H9 (cell line): ENCODE measurements at regions not wholly inside any gene's neighbourhood (a gene's known extent, or its start where the extent isn't known, plus 50 kb on each side); places are given as distances from the start of the nearest gene placed in this dataset.

Source experiments
- DNase-seq: peaks from one replicate; pipeline ENCODE4 v3.0.0-alpha.2; 2017
- H2AFZ ChIP-seq: one replicate; pipeline ENCODE4 v1.6.1; 2013; ENCODE audit warnings: mild to moderate bottlenecking, low read length, control low read depth, moderate library complexity
- H2AK5ac ChIP-seq: 2 replicates; pipeline ENCODE4 v1.6.1; 2013; ENCODE audit warnings: low read length, control low read depth, mixed read lengths; ENCODE audit not compliant: insufficient read length
- H2BK120ac ChIP-seq: one replicate; pipeline ENCODE4 v1.6.1; 2013; ENCODE audit warnings: low read depth, mild to moderate bottlenecking, low read length, control low read depth, inconsistent platforms; ENCODE audit not compliant: poor library complexity, severe bottlenecking
- H2BK12ac ChIP-seq: 2 replicates; pipeline ENCODE4 v1.6.1; 2013; ENCODE audit warnings: low read length, control low read depth, mixed read lengths, low read depth; ENCODE audit not compliant: insufficient read length
- H2BK15ac ChIP-seq: 2 replicates; pipeline ENCODE4 v1.6.1; 2013; ENCODE audit warnings: low read depth, low read length, control low read depth
- H2BK20ac ChIP-seq: one replicate; pipeline ENCODE4 v1.6.1; 2013; ENCODE audit warnings: low read depth, mild to moderate bottlenecking, low read length, control low read depth, inconsistent platforms; ENCODE audit not compliant: poor library complexity, severe bottlenecking
- H2BK5ac ChIP-seq: 2 replicates; pipeline ENCODE4 v1.6.1; 2013; ENCODE audit warnings: low read length, control low read depth, mixed read lengths; ENCODE audit not compliant: insufficient read length
- H3K14ac ChIP-seq: 2 replicates; pipeline ENCODE4 v1.6.1; 2013; ENCODE audit warnings: low read length, control low read depth; ENCODE audit not compliant: insufficient read depth
- H3K18ac ChIP-seq: 2 replicates; pipeline ENCODE4 v1.6.1; 2013; ENCODE audit warnings: low read depth, mild to moderate bottlenecking, mixed read lengths, low read length, control low read depth; ENCODE audit not compliant: insufficient read length
- H3K23ac ChIP-seq: 2 replicates; pipeline ENCODE4 v1.6.1; 2013; ENCODE audit warnings: low read length, control low read depth, mixed read lengths, low read depth; ENCODE audit not compliant: insufficient read length
- H3K23me2 ChIP-seq: 2 replicates; pipeline ENCODE4 v1.6.1; 2013; ENCODE audit warnings: low read depth, mild to moderate bottlenecking, mixed read lengths, low read length, control low read depth; ENCODE audit not compliant: insufficient read length, poor library complexity, severe bottlenecking
- H3K27ac ChIP-seq: 2 replicates; pipeline ENCODE4 v1.5.1; 2013; ENCODE audit warnings: low read length, control low read depth, mixed read lengths, low read depth; ENCODE audit not compliant: insufficient read length
- H3K27me3 ChIP-seq: 2 replicates; pipeline ENCODE4 v1.6.1; 2013; ENCODE audit warnings: low read length, control low read depth, inconsistent platforms; ENCODE audit not compliant: insufficient read depth
- H3K4ac ChIP-seq: 2 replicates; pipeline ENCODE4 v1.6.1; 2013; ENCODE audit warnings: low read depth, mild to moderate bottlenecking, control low read depth, inconsistent platforms, low read length, moderate library complexity
- H3K4me1 ChIP-seq: 2 replicates; pipeline ENCODE4 v1.6.1; 2013; ENCODE audit warnings: low read length, control low read depth, inconsistent platforms; ENCODE audit not compliant: insufficient read depth
- H3K4me2 ChIP-seq: 2 replicates; pipeline ENCODE4 v1.6.1; 2013; ENCODE audit warnings: low read length, control low read depth, mixed read lengths; ENCODE audit not compliant: insufficient read length, insufficient read depth
- H3K56ac ChIP-seq: 2 replicates; pipeline ENCODE4 v1.6.1; 2013; ENCODE audit warnings: low read depth, mild to moderate bottlenecking, mixed read lengths, low read length, control low read depth; ENCODE audit not compliant: insufficient read length
- H3K79me1 ChIP-seq: 2 replicates; pipeline ENCODE4 v1.6.1; 2013; ENCODE audit warnings: low read depth, mild to moderate bottlenecking, moderate library complexity, low read length, control low read depth, inconsistent platforms; ENCODE audit not compliant: insufficient read depth, poor library complexity, severe bottlenecking
- H3K79me2 ChIP-seq: 2 replicates; pipeline ENCODE4 v1.6.1; 2013; ENCODE audit warnings: low read length, control low read depth, inconsistent platforms; ENCODE audit not compliant: insufficient read depth
- H3K9ac ChIP-seq: 2 replicates; pipeline ENCODE4 v1.6.1; 2013; ENCODE audit warnings: low read length, control low read depth, mixed read lengths; ENCODE audit not compliant: insufficient read length; ENCODE audit errors: extremely low read depth
- H3K9me3 ChIP-seq: one replicate; pipeline ENCODE4 v1.6.1; 2013; ENCODE audit warnings: low read depth, low read length, inconsistent platforms; ENCODE audit not compliant: control insufficient read depth
- H3T11ph ChIP-seq: one replicate; pipeline ENCODE4 v1.6.1; 2013; ENCODE audit warnings: mild to moderate bottlenecking, low read length, control low read depth, inconsistent platforms
- H4K20me1 ChIP-seq: one replicate; pipeline ENCODE4 v1.6.1; 2013; ENCODE audit not compliant: control insufficient read depth, insufficient read length, insufficient read depth
- H4K5ac ChIP-seq: 2 replicates; pipeline ENCODE4 v1.6.1; 2013; ENCODE audit warnings: low read depth, mild to moderate bottlenecking, mixed read lengths, low read length, control low read depth; ENCODE audit not compliant: insufficient read length
- H4K8ac ChIP-seq: replicated peaks from 2 replicates; pipeline ENCODE4 v1.6.1; 2013; ENCODE audit warnings: low read length, control low read depth, mixed read lengths, low read depth; ENCODE audit not compliant: insufficient read length
- H4K91ac ChIP-seq: 2 replicates; pipeline ENCODE4 v1.6.1; 2013; ENCODE audit warnings: low read depth, mild to moderate bottlenecking, moderate library complexity, mixed read lengths, low read length, control low read depth; ENCODE audit not compliant: insufficient read length
- H3K27ac Mint-ChIP-seq, 3 experiments: 2 replicates in 2 of 3; 3 replicates in 1 of 3; pipeline ENCODE4 v1.8.0; 2020 to 2021; ENCODE audit warnings: mixed read lengths in 3 of 3, mild to moderate bottlenecking in 1 of 3, moderate library complexity in 1 of 3
- H3K27me3 Mint-ChIP-seq: 2 replicates; pipeline ENCODE4 v1.8.0; 2021; ENCODE audit warnings: low read depth, mild to moderate bottlenecking, moderate library complexity, mixed read lengths
- H3K36me3 Mint-ChIP-seq, 3 experiments: 2 replicates in 2 of 3; 3 replicates in 1 of 3; pipeline ENCODE4 v1.8.0; 2020 to 2021; ENCODE audit warnings: low read depth in 3 of 3, mixed read lengths in 3 of 3; ENCODE audit not compliant: insufficient read depth in 1 of 3
- H3K4me1 Mint-ChIP-seq, 2 experiments: 2 replicates each; pipeline ENCODE4 v1.8.0; 2020; ENCODE audit warnings: mixed read lengths in 2 of 2
- H3K4me3 Mint-ChIP-seq, 2 experiments: 2 replicates in 1 of 2; 3 replicates in 1 of 2; pipeline ENCODE4 v1.8.0; 2020 to 2021; ENCODE audit warnings: mild to moderate bottlenecking in 2 of 2, mixed read lengths in 2 of 2, moderate library complexity in 1 of 2
- H3K9me3 Mint-ChIP-seq, 2 experiments: 2 replicates in 1 of 2; 3 replicates in 1 of 2; pipeline ENCODE4 v1.8.0; 2020; ENCODE audit warnings: mild to moderate bottlenecking in 2 of 2, mixed read lengths in 2 of 2, moderate library complexity in 1 of 2
- WGBS: extraction: QIAGEN DNeasy Blood & Tissue Kit; methylation state at CpG from one replicate; pipeline ENCODE4 v1.1.7; 2013; ENCODE audit warnings: missing lambda C conversion rate, low lambda C conversion rate, mixed read lengths; ENCODE audit not compliant: insufficient read length; ENCODE audit errors: extremely low coverage; 5-methylcytosine and 5-hydroxymethylcytosine counted together
- TF ChIP-seq, protein P1 (sequence below): fragments of 200-600 bp; sonication (generic); conservative IDR thresholded peaks from 3 replicates; pipeline ENCODE4 v1.8.0; 2021; ENCODE audit warnings: antibody characterized with exemption, mild to moderate bottlenecking

DNA sequence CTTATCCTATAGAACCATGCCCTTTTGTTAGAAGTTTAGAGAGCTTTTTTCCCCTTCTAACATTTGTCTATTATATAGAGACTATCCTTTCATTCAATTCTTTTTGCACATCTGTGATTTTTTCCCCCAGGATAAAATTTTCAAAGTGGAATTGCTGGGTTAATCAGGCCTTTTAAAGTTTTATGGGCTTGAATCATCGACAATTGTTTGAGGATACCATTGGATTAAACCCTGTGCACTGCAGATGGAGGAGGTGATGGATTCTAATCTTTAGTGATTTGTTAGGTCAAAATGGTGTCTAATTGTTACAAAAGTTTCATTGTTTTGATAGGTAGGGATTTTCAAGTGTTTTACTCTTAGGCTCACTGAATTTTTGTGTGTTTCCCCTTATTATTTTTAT, 463.7 kb upstream of the CFAP20DC start:
- no peak for DNase-seq
- H3K27me3 ChIP-seq: no peaks in the 10 kb centered on the region
- no peaks in the 10 kb centered on the region for H3K9me3 ChIP-seq
- no peak overlapping the region for H3K14ac ChIP-seq
- no peak overlapping the region for H3K9ac ChIP-seq
- no peaks in the 10 kb centered on the region for H4K20me1 ChIP-seq
- no peak overlapping the region for H4K91ac ChIP-seq
- H3K4me2 ChIP-seq: no peak overlapping the region
- H3K23me2 ChIP-seq: no peaks in the 10 kb centered on the region
- no CpG with 5 or more reads among the region's 1 CpG for WGBS
- no peak overlapping the region for H2BK5ac ChIP-seq
- H3K27ac ChIP-seq: no peak overlapping the region
- no peak overlapping the region for H4K8ac ChIP-seq
- no peak overlapping the region for H3K4me3 Mint-ChIP-seq
- H3K4ac ChIP-seq: no peak overlapping the region
- no peak overlapping the region for H2BK20ac ChIP-seq
- no peaks in the 10 kb centered on the region for H3K4me1 ChIP-seq
- H2BK15ac ChIP-seq: no peak overlapping the region
- peaks cover 0 to 4% of the 10 kb centered on the region in 2 experiments; a peak in 2 of 5 replicates for H3K9me3 Mint-ChIP-seq
- H3K4me1 Mint-ChIP-seq: peaks cover 7 to 12% of the 10 kb centered on the region in 2 experiments
- no peak overlapping the region for H2AK5ac ChIP-seq
- H3K27me3 Mint-ChIP-seq: peaks cover 3% of the 10 kb centered on the region; the same call in 1 of the 2 replicates
- no peak overlapping the region for H3K27ac Mint-ChIP-seq
- TF ChIP-seq, protein P1, sequence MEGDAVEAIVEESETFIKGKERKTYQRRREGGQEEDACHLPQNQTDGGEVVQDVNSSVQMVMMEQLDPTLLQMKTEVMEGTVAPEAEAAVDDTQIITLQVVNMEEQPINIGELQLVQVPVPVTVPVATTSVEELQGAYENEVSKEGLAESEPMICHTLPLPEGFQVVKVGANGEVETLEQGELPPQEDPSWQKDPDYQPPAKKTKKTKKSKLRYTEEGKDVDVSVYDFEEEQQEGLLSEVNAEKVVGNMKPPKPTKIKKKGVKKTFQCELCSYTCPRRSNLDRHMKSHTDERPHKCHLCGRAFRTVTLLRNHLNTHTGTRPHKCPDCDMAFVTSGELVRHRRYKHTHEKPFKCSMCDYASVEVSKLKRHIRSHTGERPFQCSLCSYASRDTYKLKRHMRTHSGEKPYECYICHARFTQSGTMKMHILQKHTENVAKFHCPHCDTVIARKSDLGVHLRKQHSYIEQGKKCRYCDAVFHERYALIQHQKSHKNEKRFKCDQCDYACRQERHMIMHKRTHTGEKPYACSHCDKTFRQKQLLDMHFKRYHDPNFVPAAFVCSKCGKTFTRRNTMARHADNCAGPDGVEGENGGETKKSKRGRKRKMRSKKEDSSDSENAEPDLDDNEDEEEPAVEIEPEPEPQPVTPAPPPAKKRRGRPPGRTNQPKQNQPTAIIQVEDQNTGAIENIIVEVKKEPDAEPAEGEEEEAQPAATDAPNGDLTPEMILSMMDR: no peak
- no peaks in the 10 kb centered on the region for H3K79me1 ChIP-seq
- no peak overlapping the region for H2BK120ac ChIP-seq
- H3K36me3 Mint-ChIP-seq: no peaks in the 10 kb centered on the region
- no peak overlapping the region for H3K23ac ChIP-seq
- no peak overlapping the region for H4K5ac ChIP-seq
- H3K56ac ChIP-seq: no peak overlapping the region
- H3K79me2 ChIP-seq: no peaks in the 10 kb centered on the region
- H2BK12ac ChIP-seq: no peak overlapping the region
- no peak overlapping the region for H3T11ph ChIP-seq
- H2AFZ ChIP-seq: no peak overlapping the region
- H3K18ac ChIP-seq: no peak overlapping the region
